ENCODE measurements at regions not wholly inside any gene's neighbourhood (a gene's known extent, or its start where the extent isn't known, plus 50 kb on each side); places are given as distances from the start of the nearest gene placed in this dataset.
"Not testable (repeated sequence)": the region's sequence is repeated elsewhere in the genome, so short reads cannot be mapped to it uniquely, and the experiment has no call there.

GRCh38 chr6:6873778-6874177 is 234.0 kb upstream of the RREB1 start:
- no peak for DNase-seq

- no peak for DNase-seq
Observed at GRCh38 chr6:6875818-6876470, 231.8 kb upstream of the RREB1 start.

- not testable (repeated sequence) for DNase-seq
Observed at GRCh38 chr6:6877792-6878191, 230.0 kb upstream of the RREB1 start.

GRCh38 chr6:6878887-6879585 is 228.7 kb upstream of the RREB1 start:
- DNase-seq = no peak

- DNase-seq = not testable (repeated sequence)
Observed at GRCh38 chr6:6879586-6879974, 228.2 kb upstream of the RREB1 start.

- DNase-seq = no peak
Observed at GRCh38 chr6:6880745-6881437, 226.9 kb upstream of the RREB1 start.

- DNase-seq = no peak
Observed at GRCh38 chr6:6881438-6882225, 226.1 kb upstream of the RREB1 start.

GRCh38 chr6:6882592-6882991 is 225.2 kb upstream of the RREB1 start:
- DNase-seq = no peak

GRCh38 chr6:6883011-6883410 is 224.8 kb upstream of the RREB1 start:
- no peak for DNase-seq

GRCh38 chr6:6884193-6884627 is 223.6 kb upstream of the RREB1 start:
- no peak for DNase-seq

GRCh38 chr6:6884916-6885315 is 222.8 kb upstream of the RREB1 start:
- DNase-seq = no peak

GRCh38 chr6:6885521-6886170 is 222.1 kb upstream of the RREB1 start:
- DNase-seq = no peak

GRCh38 chr6:6886171-6886885 is 221.4 kb upstream of the RREB1 start:
- no peak for DNase-seq

GRCh38 chr6:6886886-6887285 is 220.9 kb upstream of the RREB1 start:
- no peak for DNase-seq

GRCh38 chr6:6889601-6890000 is 218.2 kb upstream of the RREB1 start:
- DNase-seq = no peak

- no peak for DNase-seq
Observed at GRCh38 chr6:6890400-6890858, 217.3 kb upstream of the RREB1 start.

- no peak for DNase-seq
Observed at GRCh38 chr6:6891125-6891721, 216.5 kb upstream of the RREB1 start.

GRCh38 chr6:6891949-6892461 is 215.8 kb upstream of the RREB1 start:
- no peak for DNase-seq

- DNase-seq = no peak
Observed at GRCh38 chr6:6892744-6893583, 214.8 kb upstream of the RREB1 start.

GRCh38 chr6:6893701-6894100 is 214.1 kb upstream of the RREB1 start:
- no peak for DNase-seq
